T47D (cell line): ENCODE measurements at regions not wholly inside any gene's neighbourhood (a gene's known extent, or its start where the extent isn't known, plus 50 kb on each side); places are given as distances from the start of the nearest gene placed in this dataset.

Source experiments
- DNase-seq, 2 experiments: peaks; one replicate each; pipeline versions ENCODE4 v3.0.0 to v3.0.0-alpha.2; 2011 to 2012; ENCODE audit warnings: low read depth in 1 of 2, low spot score in 1 of 2
- JUND ChIP-seq: IDR thresholded peaks from 2 replicates; pipeline ENCODE4 v1.6.1; 2012; ENCODE audit warnings: low read depth
- in situ Hi-C: cut with HindIII; loops from 2 replicates; pipeline ENCODE4 v1.10.0; 2016; ENCODE audit warnings: low sequenced_read_pairs, low pct_unique_long_range_greater_than_20kb

GRCh38 chr2:2838548-2838845 is 507.4 kb upstream of the MYT1L start:
- no peak for DNase-seq
- in situ Hi-C loops, result no loop called here
- TF ChIP-seq JUND, result no peak

GRCh38 chr2:2837746-2838547 is 506.9 kb upstream of the MYT1L start:
- no peak for TF ChIP-seq JUND
- in situ Hi-C loops, result no loop called here
- DNase-seq, result no peak

- in situ Hi-C loops, result no loop called here
- no peak for DNase-seq
- no peak for TF ChIP-seq JUND
Observed at GRCh38 chr2:2836343-2837070, 505.4 kb upstream of the MYT1L start.

GRCh38 chr2:2834516-2835254 is 503.6 kb upstream of the MYT1L start:
- no peak for TF ChIP-seq JUND
- in situ Hi-C loops, result no loop called here
- no peak for DNase-seq

GRCh38 chr2:2834105-2834504 is 503.0 kb upstream of the MYT1L start:
- DNase-seq, result no peak
- in situ Hi-C loops, result no loop called here
- no peak for TF ChIP-seq JUND

- DNase-seq, result no peak
- in situ Hi-C loops, result no loop called here
- no peak for TF ChIP-seq JUND
Observed at GRCh38 chr2:2832657-2833056, 501.6 kb upstream of the MYT1L start.

- in situ Hi-C loops, result no loop called here
- no peak for TF ChIP-seq JUND
- no peak for DNase-seq
Observed at GRCh38 chr2:2831633-2832032, 500.6 kb upstream of the MYT1L start.

- no peak for TF ChIP-seq JUND
- in situ Hi-C loops, result no loop called here
- DNase-seq, result no peak
Observed at GRCh38 chr2:2830576-2830975, 499.5 kb upstream of the MYT1L start.

GRCh38 chr2:2828774-2829368 is 497.8 kb upstream of the MYT1L start:
- in situ Hi-C loops, result no loop called here
- no peak for DNase-seq
- TF ChIP-seq JUND, result no peak

- DNase-seq, result no peak
- no peak for TF ChIP-seq JUND
- in situ Hi-C loops, result no loop called here
Observed at GRCh38 chr2:2827761-2828221, 496.7 kb upstream of the MYT1L start.

GRCh38 chr2:2827046-2827636 is 496.1 kb upstream of the MYT1L start:
- in situ Hi-C loops, result no loop called here
- DNase-seq, result no peak
- no peak for TF ChIP-seq JUND

- in situ Hi-C loops, result no loop called here
Observed at GRCh38 chr2:2826621-2827020, 495.5 kb upstream of the MYT1L start.

More at GRCh38 chr2:2826621-2827020, 495.5 kb upstream of the MYT1L start:
- no peak for TF ChIP-seq JUND
- DNase-seq, result no peak
